GM23248 (cell line): ENCODE measurements at regions not wholly inside any gene's neighbourhood (a gene's known extent, or its start where the extent isn't known, plus 50 kb on each side); places are given as distances from the start of the nearest gene placed in this dataset.

ENCODE experiments used
- DNase-seq: peaks from one replicate; pipeline ENCODE4 v3.0.0-alpha.2; 2015
- H2AFZ ChIP-seq: fragments of 200-600 bp; sonication (generic); 2 replicates; pipeline ENCODE4 v1.6.1; 2016; ENCODE audit warnings: antibody characterized with exemption
- H3F3A ChIP-seq: fragments of 200-600 bp; sonication (generic); 2 replicates; pipeline ENCODE4 v1.6.1; 2016; ENCODE audit warnings: mild to moderate bottlenecking, antibody characterized with exemption, mixed run types; ENCODE audit not compliant: insufficient read depth
- H3K27ac ChIP-seq: fragments of 200-600 bp; sonication (generic); 2 replicates; pipeline ENCODE4 v1.5.1; 2016; ENCODE audit warnings: mild to moderate bottlenecking
- H3K27me3 ChIP-seq: fragments of 200-600 bp; sonication (generic); replicated peaks from 2 replicates; pipeline ENCODE4 v1.6.1; 2016; ENCODE audit warnings: mild to moderate bottlenecking; ENCODE audit not compliant: insufficient read depth
- H3K36me3 ChIP-seq: fragments of 200-600 bp; sonication (generic); 2 replicates; pipeline ENCODE4 v1.6.1; 2016; ENCODE audit warnings: low read depth, mild to moderate bottlenecking
- H3K4me1 ChIP-seq: fragments of 200-600 bp; sonication (generic); 2 replicates; pipeline ENCODE4 v1.6.1; 2016; ENCODE audit warnings: mild to moderate bottlenecking; ENCODE audit not compliant: insufficient read depth
- H3K4me2 ChIP-seq: fragments of 200-600 bp; sonication (generic); one replicate; pipeline ENCODE4 v1.6.1; 2016; ENCODE audit warnings: mild to moderate bottlenecking; ENCODE audit not compliant: unreplicated experiment
- H3K4me3 ChIP-seq: fragments of 200-600 bp; sonication (generic); 2 replicates; pipeline ENCODE4 v1.5.1; 2016; ENCODE audit warnings: mild to moderate bottlenecking
- H3K79me2 ChIP-seq: fragments of 200-600 bp; sonication (generic); 2 replicates; pipeline ENCODE4 v1.6.1; 2016; ENCODE audit warnings: mild to moderate bottlenecking; ENCODE audit not compliant: insufficient read depth
- H3K9ac ChIP-seq: fragments of 200-600 bp; sonication (generic); 2 replicates; pipeline ENCODE4 v1.6.1; 2016; ENCODE audit warnings: mild to moderate bottlenecking
- H3K9me2 ChIP-seq: fragments of 200-600 bp; sonication (generic); 2 replicates; pipeline ENCODE4 v1.6.1; 2016; ENCODE audit warnings: mixed run types, mild to moderate bottlenecking, moderate library complexity; ENCODE audit not compliant: insufficient read depth
- H3K9me3 ChIP-seq: fragments of 200-600 bp; sonication (generic); one replicate; pipeline ENCODE4 v1.6.1; 2017; ENCODE audit warnings: low read depth
- H4K20me1 ChIP-seq: fragments of 200-600 bp; sonication (generic); 2 replicates; pipeline ENCODE4 v1.6.0; 2016; ENCODE audit not compliant: insufficient read depth
- EZH2 ChIP-seq: fragments of 200-600 bp; sonication (generic); IDR thresholded peaks from 2 replicates; pipeline ENCODE4 v1.6.1; 2018; ENCODE audit warnings: antibody characterized with exemption, mild to moderate bottlenecking; ENCODE audit not compliant: insufficient read depth, poor library complexity, severe bottlenecking
- EZH2phosphoT487 ChIP-seq: fragments of 200-600 bp; sonication (generic); IDR thresholded peaks from 2 replicates; pipeline ENCODE4 v1.6.1; 2018; ENCODE audit warnings: antibody characterized with exemption, moderate library complexity, mild to moderate bottlenecking, low read depth; ENCODE audit not compliant: insufficient read depth
- WGBS, 2 experiments: methylation state at CpG; one replicate each; pipeline ENCODE4 v1.1.6; 2015 to 2017; ENCODE audit warnings: low lambda C conversion rate in 2 of 2, low coverage in 1 of 2; ENCODE audit errors: missing lambda C conversion rate in 2 of 2; 5-methylcytosine and 5-hydroxymethylcytosine counted together
- in situ Hi-C: fragments of 300-500 bp; cut with MboI; formaldehyde crosslinking; loops from 2 replicates; pipeline ENCODE4 v1.15.0; 2020

GRCh38 chr11:134008634-134009071, 51.9 kb upstream of the IGSF9B start:
- no peak for TF ChIP-seq EZH2
- TF ChIP-seq EZH2phosphoT487 = no peak
- no peak overlapping the region for H3K9ac ChIP-seq
- in situ Hi-C loops = no loop called here
- no peak overlapping the region for H2AFZ ChIP-seq
- H3K4me3 ChIP-seq = no peak overlapping the region
- no peaks in the 10 kb centered on the region for H3K9me2 ChIP-seq
- H3K9me3 ChIP-seq = no peaks in the 10 kb centered on the region
- 54 to 65% methylated on average over 4 of the region's 4 CpGs for WGBS, 2 experiments
- no peaks in the 10 kb centered on the region for H3K36me3 ChIP-seq
- peaks cover 36% of the 10 kb centered on the region for H3K27me3 ChIP-seq
- no peaks in the 10 kb centered on the region for H3F3A ChIP-seq
- no peak overlapping the region for H3K4me2 ChIP-seq
- no peak for DNase-seq
- no peak overlapping the region for H3K27ac ChIP-seq
- no peaks in the 10 kb centered on the region for H3K4me1 ChIP-seq
- H4K20me1 ChIP-seq = no peaks in the 10 kb centered on the region
- H3K79me2 ChIP-seq = no peaks in the 10 kb centered on the region

GRCh38 chr11:134013518-134013917, 55.4 kb upstream of the JAM3 start:
- no peak overlapping the region for H3K4me3 ChIP-seq
- 94% methylated on average over 4 of the region's 4 CpGs for WGBS, 2 experiments

GRCh38 chr11:134014511-134014910, 54.4 kb upstream of the JAM3 start:
- no peaks in the 10 kb centered on the region for H3K79me2 ChIP-seq
- DNase-seq = peak; percentile 20

More at GRCh38 chr11:134013518-134013917, 55.4 kb upstream of the JAM3 start:
- Histone ChIP-seq H4K20me1 (no peaks in the 10 kb centered on the region), H3K79me2 (no peaks in the 10 kb centered on the region), H3F3A (no peaks in the 10 kb centered on the region), H2AFZ (no peak overlapping the region), H3K4me1 (no peaks in the 10 kb centered on the region), H3K9ac (no peak overlapping the region), H3K4me2 (no peak overlapping the region), H3K36me3 (no peaks in the 10 kb centered on the region), H3K27me3 (peaks cover 39% of the 10 kb centered on the region), H3K9me2 (no peaks in the 10 kb centered on the region), H3K9me3 (no peaks in the 10 kb centered on the region), H3K27ac (no peak overlapping the region)
- TF ChIP-seq EZH2phosphoT487 (no peak), EZH2 (no peak)
- no peak for DNase-seq
- in situ Hi-C loops = no loop called here

GRCh38 chr11:134015556-134015955, 53.3 kb upstream of the JAM3 start:
- Histone ChIP-seq H3K4me1 (no peaks in the 10 kb centered on the region), H4K20me1 (no peaks in the 10 kb centered on the region), H2AFZ (no peak overlapping the region), H3K4me3 (no peak overlapping the region), H3F3A (no peaks in the 10 kb centered on the region), H3K9me2 (no peaks in the 10 kb centered on the region), H3K4me2 (no peak overlapping the region), H3K36me3 (no peaks in the 10 kb centered on the region), H3K27ac (no peak overlapping the region), H3K27me3 (peaks cover 39% of the 10 kb centered on the region), H3K9ac (no peak overlapping the region), H3K9me3 (no peaks in the 10 kb centered on the region), H3K79me2 (no peaks in the 10 kb centered on the region)
- in situ Hi-C loops = no loop called here
- 36 to 45% methylated on average over 5 of the region's 5 CpGs for WGBS, 2 experiments
- TF ChIP-seq EZH2phosphoT487 (no peak), EZH2 (no peak)
- no peak for DNase-seq

More at GRCh38 chr11:134014511-134014910, 54.4 kb upstream of the JAM3 start:
- Histone ChIP-seq H3F3A (no peaks in the 10 kb centered on the region), H3K9ac (no peak overlapping the region), H3K27ac (no peak overlapping the region), H3K27me3 (peaks cover 39% of the 10 kb centered on the region), H3K4me3 (no peak overlapping the region), H3K4me1 (no peaks in the 10 kb centered on the region), H4K20me1 (no peaks in the 10 kb centered on the region), H3K9me3 (no peaks in the 10 kb centered on the region), H3K9me2 (no peaks in the 10 kb centered on the region), H3K4me2 (no peak overlapping the region), H3K36me3 (no peaks in the 10 kb centered on the region), H2AFZ (no peak overlapping the region)
- in situ Hi-C loops = no loop called here
- WGBS, 2 experiments = 53 to 65% methylated on average over 5 of the region's 5 CpGs
- no peak for TF ChIP-seq EZH2
- no peak for TF ChIP-seq EZH2phosphoT487

- peaks cover 28% of the 10 kb centered on the region for H3K27me3 ChIP-seq
- H3K4me2 ChIP-seq = no peak overlapping the region
- H3K36me3 ChIP-seq = no peaks in the 10 kb centered on the region
- in situ Hi-C loops = no loop called here
- no peaks in the 10 kb centered on the region for H3K9me3 ChIP-seq
- no peaks in the 10 kb centered on the region for H3K79me2 ChIP-seq
- no peak overlapping the region for H3K9ac ChIP-seq
- no peak overlapping the region for H3K27ac ChIP-seq
- H3K9me2 ChIP-seq = no peaks in the 10 kb centered on the region
- DNase-seq = no peak
- no peak overlapping the region for H2AFZ ChIP-seq
- no peaks in the 10 kb centered on the region for H4K20me1 ChIP-seq
- H3K4me1 ChIP-seq = no peaks in the 10 kb centered on the region
- TF ChIP-seq EZH2phosphoT487 (no peak), EZH2 (no peak)
- no peak overlapping the region for H3K4me3 ChIP-seq
- 74 to 75% methylated on average over 22 of the region's 22 CpGs for WGBS, 2 experiments
- no peaks in the 10 kb centered on the region for H3F3A ChIP-seq
Observed at GRCh38 chr11:134017511-134018430, 51.1 kb upstream of the JAM3 start.
